ENCODE measurements at regions not wholly inside any gene's neighbourhood (a gene's known extent, or its start where the extent isn't known, plus 50 kb on each side); places are given as distances from the start of the nearest gene placed in this dataset.
A peak's percentile ranks its signal among the peaks of the same experiment; 100 is the strongest.

DNA sequence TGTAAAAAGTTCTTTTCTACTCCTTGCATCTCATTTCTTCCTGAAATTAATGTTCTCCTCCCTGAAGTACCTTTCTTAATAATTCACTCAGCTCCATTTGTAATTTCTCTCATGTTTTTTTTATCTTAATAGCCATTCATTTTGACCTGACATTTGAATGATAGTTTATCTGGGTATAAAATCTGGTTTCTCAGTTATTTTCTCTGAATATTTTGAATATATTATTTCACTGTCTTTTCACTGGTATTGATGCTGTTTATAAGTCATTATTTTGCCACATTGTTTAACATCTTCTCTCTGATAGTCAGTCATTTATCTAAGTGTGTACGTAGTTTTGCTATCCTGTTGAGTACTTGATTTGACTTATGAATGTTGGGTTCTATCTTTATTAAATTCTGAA lies 68.8 kb upstream of the ARHGAP18 start:
- no peak for DNase-seq

DNA sequence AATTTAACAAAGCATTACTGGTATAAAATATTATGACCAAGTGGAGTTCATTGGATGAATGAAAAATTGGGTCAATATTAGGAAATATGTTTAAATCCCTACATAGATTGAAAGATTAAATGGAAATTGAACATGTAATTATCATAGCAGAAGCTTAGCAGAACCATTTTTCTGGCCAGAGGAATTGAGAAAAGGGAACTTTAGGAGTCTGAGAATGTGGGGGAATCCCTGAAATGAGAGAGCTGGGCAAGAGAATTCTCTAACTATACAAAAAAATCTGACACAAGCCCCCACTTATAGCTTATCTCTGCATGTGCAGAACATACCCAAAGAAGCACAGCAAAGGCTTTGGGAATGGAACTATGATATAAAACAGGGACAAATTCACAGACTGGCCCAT lies 67.4 kb upstream of the ARHGAP18 start:
- DNase-seq: no peak

DNA sequence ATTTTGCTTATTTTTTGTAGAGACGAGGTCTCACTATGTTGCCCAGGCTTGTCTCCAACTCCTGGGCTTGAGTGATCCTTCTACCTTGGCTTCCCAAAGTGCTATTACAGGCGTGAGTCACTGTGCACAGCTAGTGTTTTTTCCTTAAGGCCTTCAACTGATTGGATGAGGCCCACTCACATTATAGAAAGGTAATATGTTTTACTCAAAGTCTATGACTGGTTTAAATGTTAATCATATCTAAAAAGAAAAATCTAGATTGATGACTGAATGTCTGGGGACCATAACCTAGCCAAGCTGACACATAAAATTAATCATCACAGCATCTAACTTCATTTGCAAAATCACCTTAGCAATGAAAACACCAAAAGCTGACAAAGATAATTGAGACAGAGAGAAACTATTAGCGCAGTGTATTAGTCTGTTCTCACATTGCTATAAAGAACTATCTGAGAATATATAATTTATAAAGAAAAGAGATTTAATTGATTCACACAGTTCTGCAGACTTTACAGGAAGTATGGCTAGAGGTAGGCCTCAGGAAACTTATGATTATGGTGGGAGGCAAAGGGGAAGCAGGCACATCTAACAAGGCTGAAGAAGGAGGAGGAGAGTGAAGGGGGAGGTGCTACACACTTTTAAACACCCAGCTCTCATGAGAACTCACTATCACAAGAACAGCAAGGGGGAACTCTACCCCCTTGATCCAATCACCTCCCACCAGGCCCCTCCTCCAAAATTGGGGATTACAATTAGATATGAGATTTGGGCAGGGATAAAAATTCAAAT lies 66.8 kb upstream of the ARHGAP18 start:
- DNase-seq: no peak

DNA sequence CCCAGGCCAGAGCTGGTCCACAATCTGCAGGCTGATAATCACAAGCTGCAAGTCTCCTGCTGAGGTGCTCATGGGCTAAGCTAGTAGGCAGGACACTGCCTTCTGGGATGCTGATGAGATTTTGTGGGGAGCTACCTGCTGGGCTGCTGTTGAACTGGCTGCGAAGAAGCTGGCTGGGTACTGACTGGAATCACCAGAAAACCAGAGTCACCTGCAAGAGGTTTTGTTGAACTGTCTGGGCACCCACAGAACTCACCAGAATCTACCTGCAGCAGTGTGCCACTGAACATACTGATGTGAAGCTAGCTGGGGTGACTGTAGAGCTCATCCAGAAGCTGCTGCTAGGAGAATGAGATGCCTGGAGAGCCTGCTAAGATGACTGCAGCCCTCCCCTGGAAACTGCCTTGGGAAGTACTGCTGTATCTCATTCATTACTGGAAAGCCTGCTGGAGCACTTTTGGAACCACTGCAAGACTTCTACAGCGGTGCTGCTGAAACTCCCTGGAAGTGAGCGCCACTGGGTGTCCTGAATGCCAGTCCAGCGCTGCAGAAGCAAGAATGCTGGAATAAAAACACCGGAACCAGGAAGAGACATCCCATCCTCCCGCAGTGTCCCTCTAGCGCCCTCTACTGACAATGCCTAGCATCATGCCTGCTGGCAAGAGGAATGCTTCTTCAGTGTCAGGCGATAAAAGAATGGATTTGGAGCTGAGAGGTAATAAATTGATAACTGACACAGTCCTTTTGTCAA lies 64.9 kb upstream of the ARHGAP18 start:
- peak; percentile 87 for DNase-seq

DNA sequence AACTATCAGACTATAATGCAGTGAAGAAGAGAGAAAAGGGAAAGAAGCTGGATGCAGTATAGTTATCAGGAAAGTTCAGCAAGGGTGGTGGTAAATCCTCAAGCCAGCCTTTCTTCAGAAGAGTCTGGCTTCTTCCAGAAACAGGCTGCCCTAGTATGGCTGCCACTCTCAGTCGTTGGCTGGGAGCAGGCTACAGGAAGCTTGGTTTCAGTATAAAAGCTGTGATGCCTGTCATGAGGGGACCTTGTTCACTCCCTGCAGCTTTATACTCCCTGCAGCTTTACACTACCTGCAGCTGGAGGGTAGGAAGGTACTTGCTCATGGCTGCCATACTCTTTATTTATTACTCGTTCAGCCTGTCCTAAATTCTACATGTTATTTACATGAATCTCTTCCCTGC lies 63.3 kb upstream of the ARHGAP18 start:
- DNase-seq: no peak

DNA sequence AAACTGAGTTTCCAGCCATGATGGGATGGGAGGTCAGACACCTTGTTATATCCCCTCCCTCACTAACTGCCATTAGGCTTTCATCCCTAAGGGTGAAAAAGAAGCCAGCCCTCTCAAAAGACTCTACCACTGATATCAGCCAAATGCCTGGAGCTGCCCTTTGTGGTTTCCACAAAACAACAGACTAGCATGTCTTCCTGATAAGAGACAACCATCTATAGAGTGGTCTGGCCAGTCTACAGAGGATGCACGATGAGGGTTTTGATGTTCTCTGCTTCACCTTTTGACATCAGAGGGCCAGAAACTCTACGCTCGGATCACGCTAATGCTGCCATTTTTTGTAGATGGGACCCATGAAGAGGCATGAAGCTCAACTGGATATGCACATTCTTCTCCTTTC lies 61.7 kb upstream of the ARHGAP18 start:
- no peak for DNase-seq

DNA sequence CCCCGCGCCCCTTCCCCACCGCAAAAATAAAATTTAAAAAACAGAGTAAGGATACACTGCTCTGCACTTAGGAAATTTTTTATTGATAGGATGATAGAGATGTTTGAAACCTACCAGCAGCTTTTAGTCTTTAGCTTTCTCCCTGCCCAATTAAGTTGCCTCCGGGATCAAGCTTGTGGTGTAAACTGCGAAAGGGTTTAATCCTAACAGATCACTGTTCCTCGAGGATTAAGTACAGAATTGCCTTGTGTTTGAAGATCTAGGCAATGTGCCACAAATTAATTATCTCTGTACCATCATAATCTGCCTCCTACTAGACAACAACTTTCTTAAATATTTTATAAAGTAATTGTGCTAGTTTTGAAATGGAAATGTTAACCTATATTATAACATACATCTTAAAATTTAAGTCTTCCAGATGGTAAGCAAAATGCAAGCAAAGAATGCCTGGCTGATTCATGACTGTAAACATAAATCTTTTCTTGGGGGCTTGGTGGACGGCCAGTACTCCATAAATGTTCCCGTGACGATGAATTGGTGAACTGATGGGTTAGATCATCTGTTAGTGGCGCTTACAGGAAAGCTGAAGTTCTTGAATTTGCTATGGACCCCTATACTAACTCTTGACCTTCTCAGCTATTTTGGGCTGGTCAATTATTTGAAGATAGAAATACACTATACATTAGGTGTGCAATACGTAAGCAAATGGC lies 58.0 kb upstream of the ARHGAP18 start:
- DNase-seq: no peak

DNA sequence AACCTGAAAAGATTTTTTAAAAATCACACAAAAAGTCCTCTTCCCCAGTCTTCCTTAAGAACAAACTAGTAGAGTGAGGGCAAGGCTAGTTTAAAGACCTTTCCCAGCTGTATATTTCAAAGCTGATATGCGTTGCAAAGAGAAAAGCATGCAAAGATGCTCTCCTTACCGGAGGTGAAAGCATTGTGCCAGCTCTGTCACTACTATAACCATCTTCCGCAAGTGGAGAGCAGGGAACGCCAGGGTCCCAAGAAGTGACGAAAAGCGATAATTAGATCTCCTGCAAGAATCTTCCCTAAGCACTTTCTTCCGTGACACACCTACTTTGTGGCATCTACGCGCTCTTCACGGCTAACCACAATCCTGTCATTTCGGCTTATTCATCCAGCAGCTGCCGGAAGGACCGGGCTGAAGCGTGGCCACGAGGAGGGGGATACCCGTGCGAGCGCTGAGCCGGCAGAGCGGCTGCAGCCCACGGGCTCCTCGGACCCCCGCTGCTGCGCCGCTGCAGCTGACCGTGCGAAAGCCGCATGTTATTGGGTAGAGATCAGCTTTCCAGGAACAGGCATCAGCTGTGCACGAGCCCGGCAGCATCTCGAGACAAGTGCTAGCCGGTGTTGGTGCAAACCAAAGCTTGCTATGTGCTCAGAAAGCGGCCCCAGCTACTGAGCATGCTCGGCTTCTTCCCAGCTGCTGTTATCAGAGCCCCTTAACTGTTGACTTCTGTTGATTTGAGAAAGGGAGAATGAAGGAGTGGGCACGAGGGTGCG lies 57.2 kb upstream of the ARHGAP18 start:
- peak; percentile 46 for DNase-seq

DNA sequence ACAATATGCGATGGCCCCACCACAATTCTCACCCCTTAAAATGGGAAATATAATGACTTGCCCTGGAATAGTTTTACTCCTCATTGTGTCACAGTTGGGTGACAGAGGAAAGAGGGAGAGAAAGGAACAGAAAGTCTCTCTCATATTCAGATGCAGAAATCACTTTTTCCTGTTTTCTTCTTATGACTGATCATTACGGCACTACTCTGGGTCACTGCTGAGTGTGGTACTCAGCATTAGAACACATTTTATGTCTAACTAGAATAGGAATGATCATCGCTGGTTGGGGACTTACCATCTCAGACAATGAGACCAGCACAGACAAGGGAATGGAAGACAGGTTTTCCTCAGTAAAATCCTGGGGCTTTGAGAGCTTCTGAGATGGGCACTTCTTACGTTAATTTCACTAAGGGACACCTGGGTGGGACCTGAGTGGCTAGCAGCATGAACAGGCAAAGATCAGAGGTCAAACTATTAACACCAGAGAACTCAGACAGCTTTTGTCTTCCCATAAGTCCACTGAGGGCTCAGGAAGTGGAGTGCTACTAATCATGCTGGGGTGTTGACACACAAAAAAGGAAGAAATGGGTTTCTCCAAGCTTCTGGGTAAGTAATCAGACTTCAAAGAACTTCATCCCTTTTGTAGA lies 54.9 kb upstream of the ARHGAP18 start:
- DNase-seq: no peak

DNA sequence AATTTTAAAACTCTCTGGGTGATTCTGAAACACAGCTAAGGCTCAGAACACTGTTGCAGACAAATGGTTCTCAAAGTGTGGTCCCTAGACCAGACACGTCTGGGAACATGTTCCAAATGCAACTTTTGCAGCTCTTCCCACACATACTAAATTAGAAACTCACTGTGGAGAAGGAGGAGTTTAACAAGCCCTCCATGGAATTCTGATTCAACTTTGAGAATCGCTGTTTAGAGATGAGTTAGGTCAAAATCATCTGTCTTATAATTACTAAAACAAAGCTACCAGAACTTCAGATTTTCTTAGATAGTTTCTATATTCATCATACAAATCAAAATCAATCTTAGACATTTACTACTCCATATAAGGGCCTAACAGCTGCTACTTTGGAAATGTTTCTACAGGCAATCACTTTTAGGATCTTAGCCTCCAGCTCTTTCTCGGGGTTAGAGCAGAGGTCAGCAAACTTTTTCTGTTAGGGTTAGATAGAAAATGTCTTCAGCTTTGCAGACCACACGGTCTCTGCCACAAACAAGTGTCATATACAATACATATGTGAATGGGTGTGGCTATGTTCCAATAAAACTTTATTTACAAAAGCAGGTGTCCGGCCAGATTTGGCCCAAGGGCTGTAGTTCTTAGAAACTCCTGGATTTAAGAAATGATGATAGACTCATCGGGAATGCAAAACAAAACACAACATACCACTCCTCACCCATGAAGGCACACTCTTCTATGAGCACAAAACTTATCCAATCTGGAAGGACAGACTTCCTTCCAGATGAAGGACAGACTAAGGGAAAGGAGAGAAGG lies 50.0 kb upstream of the ARHGAP18 start:
- DNase-seq: no peak

Measured in dermis blood vessel endothelial cell (primary cell).